Stimulated activated CD4-positive, alpha-beta T cell treated with anti-CD3 and anti-CD28 coated beads, Interleukin-2, amount 100 ng/mL, for 4 hours (primary cell): ENCODE measurements at regions not wholly inside any gene's neighbourhood (a gene's known extent, or its start where the extent isn't known, plus 50 kb on each side); places are given as distances from the start of the nearest gene placed in this dataset.
"Not testable (repeated sequence)": the region's sequence is repeated elsewhere in the genome, so short reads cannot be mapped to it uniquely, and the experiment has no call there.

ENCODE experiments used
- DNase-seq: peaks from one replicate; pipeline ENCODE4 v3.0.0-alpha.2; 2020; ENCODE audit warnings: low read depth

DNA sequence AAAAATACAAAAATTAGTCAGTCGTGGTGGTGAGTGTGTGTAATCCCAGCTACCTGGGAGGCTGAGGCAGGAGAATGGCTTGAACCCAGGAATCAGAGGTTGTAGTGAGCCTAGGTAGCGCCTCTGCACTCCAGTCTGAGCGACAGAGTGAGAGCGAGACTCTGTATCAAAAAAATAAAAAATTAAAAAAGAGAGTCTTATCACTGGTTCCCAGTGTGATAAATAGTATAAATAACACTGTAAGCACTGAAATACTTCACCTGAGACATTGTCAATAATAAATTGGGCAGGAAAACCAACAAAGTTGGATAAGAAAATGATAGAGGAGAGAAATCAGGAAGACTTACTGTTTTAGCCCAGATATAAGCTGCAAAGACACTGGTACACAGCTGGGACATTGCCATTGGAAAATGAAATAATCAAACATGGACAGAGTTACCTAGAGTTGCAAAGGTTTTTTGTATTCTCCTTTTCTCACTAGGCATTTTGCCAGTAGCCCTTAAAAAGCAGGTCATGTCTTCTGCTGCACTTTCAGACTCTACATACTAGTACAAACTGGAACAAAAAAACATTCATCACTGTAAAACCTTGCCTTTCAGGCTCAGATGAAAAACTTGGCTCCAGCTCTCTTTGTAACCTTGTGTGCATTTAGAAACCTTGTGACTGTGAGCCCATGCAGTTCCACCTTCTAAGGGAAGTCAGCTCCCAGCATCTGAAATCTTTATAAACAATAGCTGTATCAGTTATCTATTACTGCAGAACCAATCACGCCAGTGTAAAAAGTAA is 55.0 kb upstream of the PPP1R2C start:
- no peak for DNase-seq

DNA sequence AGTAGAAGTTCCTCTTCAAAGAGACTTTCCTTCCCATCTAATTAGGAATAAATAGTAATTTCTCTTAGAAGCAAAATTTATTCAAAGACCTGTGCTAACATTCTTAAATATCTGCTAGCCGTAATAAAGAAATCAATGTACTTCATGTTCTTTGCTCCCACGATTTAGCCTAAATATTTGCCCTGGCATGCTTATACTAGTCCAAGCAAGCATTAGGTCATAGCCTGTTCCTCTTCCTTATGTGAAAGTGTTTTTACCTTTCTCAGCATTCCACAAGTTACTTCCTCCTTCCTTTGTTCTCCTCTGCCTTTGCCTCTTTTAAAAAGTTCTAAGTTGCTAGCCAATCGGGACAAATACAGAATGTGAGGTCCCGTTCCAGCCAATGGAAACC is 55.6 kb upstream of the PPP1R2C start:
- DNase-seq, result not testable (repeated sequence)

- DNase-seq, result no peak
These were observed 59.3 kb upstream of the PPP1R2C start for GRCh38 chrX:42837101-42837726.

GRCh38 chrX:42837747-42838146 is 59.8 kb upstream of the PPP1R2C start:
- DNase-seq, result no peak

- no peak for DNase-seq
These were observed 61.7 kb upstream of the PPP1R2C start for GRCh38 chrX:42839632-42840031.

- no peak for DNase-seq
These were observed 68.8 kb upstream of the PPP1R2C start for GRCh38 chrX:42846741-42847140.

DNA sequence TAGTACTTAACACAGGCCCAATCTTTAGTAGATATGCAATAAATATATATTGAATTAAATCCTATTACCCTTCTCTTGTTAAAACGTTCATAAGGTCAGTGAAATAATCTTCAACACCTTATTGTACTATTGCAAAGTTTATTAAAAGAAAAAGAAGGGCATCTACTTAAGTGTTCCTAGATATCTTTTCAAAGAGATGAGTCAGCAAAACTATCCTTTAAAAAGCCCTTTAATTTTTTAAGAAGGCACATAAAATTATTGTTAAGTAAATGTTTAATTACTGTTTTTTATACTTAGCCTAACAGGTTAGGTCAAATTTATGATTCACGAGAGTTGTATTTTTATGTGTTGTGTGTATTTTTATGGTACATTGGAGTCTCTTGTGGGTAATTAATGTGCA is 77.3 kb upstream of the PPP1R2C start:
- no peak for DNase-seq

DNA sequence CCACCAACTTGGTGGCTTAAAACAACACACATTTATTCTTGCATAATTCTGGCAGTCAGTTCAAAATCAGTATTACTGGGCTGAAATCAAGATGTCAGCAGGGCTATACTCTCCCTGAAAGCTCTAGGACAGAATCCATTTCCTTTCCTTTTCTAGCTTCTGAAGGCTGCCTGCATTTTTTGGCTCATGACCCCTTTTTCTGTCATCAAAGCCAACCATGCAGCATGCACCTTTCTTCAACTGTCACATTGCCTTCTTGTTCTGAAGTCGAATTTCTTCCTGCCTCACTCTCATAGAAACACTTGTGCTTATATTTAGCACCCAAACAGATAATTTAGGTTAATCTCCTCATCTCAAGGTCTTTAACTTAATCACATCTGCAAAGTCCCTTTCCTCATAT is 79.8 kb upstream of the PPP1R2C start:
- no peak for DNase-seq

DNA sequence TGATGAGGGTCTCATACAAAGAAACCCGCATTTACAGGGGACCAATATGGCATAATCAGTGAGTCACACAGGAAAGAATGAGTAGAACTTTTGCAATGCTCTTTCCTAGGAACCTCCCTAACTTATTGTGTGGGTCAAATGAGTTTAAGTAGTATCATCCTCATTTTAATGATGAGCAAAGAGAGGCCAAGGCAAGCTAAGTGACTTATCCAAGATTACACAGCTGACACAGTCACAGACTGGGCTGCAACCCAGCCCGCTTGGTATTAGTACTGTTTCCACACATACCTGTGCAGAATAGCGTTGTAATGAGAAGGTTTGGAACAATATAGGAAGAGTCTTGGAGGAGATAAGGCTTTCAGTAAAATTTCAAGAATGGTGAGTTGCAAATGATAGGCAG is 91.0 kb upstream of the PPP1R2C start:
- no peak for DNase-seq

GRCh38 chrX:42869659-42870476 is 91.9 kb upstream of the PPP1R2C start:
- DNase-seq, result no peak

DNA sequence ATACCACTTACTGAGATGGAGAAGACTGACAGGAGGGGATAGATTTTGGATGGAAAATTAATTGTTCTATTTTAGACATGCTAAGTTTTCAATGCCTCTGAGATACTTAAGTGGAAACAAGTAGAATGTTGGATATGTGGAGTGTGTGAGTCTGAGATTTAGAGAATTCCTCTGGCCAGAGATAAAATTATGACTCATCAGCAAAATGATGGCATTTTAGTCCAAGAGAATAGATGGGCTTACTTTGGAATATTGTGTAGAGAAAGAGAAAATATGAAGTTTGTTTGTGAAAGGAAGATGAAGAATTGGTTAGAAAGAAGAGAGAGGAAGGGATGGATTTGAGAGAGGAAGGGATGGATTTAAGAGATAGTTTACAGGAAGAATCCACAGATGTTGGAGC is 108.6 kb upstream of the PPP1R2C start:
- DNase-seq, result no peak

DNA sequence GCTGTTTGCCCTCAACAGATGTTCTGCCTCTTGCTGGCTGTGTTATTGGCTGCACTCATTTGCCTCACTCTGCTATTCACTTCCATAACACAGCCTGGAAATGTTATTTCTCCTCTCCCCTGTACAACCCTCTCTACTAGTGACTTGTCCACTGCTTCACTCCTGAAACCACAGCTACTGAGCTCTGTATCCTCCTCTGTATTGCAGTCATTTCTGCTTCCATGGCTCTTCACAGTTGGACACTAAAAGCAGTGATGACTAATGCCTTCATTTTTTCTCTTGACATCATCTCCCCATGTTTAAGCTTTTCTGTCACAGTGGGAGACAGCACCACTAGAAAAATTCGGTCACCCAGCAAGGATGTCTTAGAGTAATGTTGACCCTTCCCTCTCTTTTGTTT is 123.0 kb upstream of the PPP1R2C start:
- DNase-seq, result no peak

- DNase-seq, result no peak
These were observed 124.5 kb upstream of the PPP1R2C start for GRCh38 chrX:42902513-42902912.

- DNase-seq, result no peak
These were observed 142.8 kb upstream of the PPP1R2C start for GRCh38 chrX:42920752-42921151.

- no peak for DNase-seq
These were observed 152.1 kb upstream of the PPP1R2C start for GRCh38 chrX:42930071-42930470.

DNA sequence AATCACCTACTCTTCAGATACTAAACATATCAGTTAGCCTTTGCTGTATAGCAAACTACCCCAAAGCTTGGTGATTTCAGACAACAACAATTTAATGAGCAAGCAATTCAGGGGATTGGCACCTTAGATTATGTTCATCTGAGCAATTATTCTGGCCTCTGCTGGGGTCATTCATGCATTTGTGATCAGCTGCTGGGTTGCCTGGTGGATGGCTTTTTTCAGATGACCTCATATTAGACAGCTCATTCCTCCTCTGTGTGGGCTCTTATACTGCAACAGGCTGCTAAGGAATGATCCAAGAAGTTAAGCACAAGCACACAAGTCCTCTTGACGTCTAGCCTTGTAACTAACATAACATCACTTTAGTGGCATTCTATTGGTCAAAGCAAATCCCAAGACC is 153.0 kb upstream of the PPP1R2C start:
- DNase-seq, result no peak

DNA sequence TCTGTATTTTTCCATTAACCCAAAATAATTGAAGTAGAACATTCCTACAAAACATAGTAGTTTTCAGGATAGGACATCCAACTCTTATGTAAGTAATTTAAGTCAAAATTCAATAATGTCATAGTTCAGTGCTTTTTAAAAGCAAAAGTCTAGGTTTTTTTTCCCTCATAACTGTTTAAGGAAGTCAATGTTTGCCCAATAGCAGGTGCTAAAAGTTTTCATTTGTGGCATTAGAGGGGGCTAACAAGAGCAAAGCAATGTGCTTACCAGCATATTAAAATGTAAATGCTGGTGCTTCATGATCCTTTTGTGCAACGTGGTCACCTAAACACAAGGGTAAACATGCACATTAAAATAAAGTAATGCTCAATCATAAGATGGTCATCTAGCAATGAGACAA is 155.2 kb upstream of the PPP1R2C start:
- no peak for DNase-seq

GRCh38 chrX:42934020-42934726 is 156.2 kb upstream of the PPP1R2C start:
- DNase-seq, result no peak

DNA sequence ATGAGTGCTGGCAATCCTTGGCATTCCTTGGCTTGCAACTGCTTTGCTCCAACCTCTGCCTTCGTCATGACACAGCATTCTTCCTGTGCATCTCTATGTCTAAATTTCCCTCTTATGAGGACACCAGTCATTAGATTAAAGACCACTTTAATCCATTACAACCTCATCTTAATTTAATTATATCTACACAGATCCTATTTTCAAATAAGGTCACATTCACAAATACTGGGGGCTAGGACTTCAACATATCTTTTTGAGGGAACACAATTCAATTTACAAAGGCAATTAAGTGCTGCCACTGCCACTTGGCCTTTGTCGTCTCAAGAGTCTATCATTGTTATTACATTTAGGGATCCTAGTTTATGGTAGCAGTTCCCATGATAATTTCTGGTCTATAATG is 163.7 kb upstream of the PPP1R2C start:
- DNase-seq, result no peak

DNA sequence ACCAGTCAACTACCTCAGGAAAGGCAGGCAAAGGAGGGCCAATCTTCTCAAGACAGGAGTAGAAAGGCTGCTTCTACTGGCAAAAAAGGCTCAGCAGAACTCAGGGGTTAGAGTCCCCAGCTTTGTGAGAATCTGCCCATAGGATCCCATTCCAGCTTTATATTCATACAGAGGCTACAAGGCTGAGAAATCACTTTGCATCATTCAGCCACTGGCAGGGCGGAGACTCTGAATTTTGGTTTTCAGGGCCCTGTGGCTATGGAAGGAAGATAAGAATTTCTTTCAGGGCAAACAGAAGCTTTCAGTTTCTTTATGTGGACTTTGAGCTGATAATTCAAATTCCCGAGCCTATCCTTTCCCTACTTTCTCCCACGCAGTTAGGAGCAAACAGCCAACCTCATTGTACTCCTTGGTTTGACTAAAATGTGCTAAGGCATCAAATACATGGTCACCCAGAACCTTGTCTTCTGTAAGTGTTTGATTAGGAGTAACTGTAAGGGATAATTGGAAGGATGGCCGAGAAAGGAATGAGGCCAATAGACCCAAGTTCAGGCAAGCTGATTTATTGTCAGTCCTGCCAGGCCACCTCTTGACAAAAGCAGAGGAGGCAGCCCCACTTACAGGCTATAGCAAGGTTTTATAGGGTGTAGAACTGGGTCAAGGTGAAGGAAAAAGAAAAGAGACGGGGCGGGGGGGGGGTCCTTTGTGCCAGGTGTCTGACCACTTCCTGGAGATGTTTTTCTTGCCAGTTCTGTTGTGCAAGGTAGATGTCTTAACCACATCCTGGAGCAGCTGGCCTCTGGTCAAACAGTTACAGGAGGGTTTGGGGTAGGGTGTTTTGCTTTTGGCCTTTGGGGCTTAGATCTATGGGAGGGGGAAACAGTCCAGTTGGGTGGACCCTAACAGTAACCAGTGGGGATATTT is 165.3 kb upstream of the PPP1R2C start:
- no peak for DNase-seq

GRCh38 chrX:42944381-42944998 is 166.5 kb upstream of the PPP1R2C start:
- DNase-seq, result no peak
